ENCODE measurements at regions not wholly inside any gene's neighbourhood (a gene's known extent, or its start where the extent isn't known, plus 50 kb on each side); places are given as distances from the start of the nearest gene placed in this dataset.

GRCh38 chr7:26099236-26099635 lies 52.8 kb upstream of the NFE2L3 start:
- TF ChIP-seq CTCF (IDR thresholded peaks at IDR 0.05; ENCODE audit: low read depth, low read length) (no peak), EZH2phosphoT487 (IDR thresholded peaks at IDR 0.05; ENCODE audit: low read depth) (no peak)

Data from OCI-LY3 (cell line).